K562 (cell line): ENCODE measurements at regions not wholly inside any gene's neighbourhood (a gene's known extent, or its start where the extent isn't known, plus 50 kb on each side); places are given as distances from the start of the nearest gene placed in this dataset.

Experiments
- ATAC-seq: fragments of 200-7000 bp; cut with Tn5 transposase; 3 replicates; pipeline ENCODE4 v1.9.1; 2020; ENCODE audit warnings: moderate library complexity
- BruUV-seq: library from RNA; stranded (reverse); fragments of 400-500 nt; replicated peaks from 2 replicates; lab custom pipeline; 2021; lab: Mats Ljungman, UMichigan
- CTCF ChIA-PET: fragments of 300-600 bp; formaldehyde crosslinking; extraction: SDS; loops from one replicate; lab custom pipeline; 2021; ENCODE audit warnings: low intra/inter-chr PET ratio; lab: Yijun Ruan, JAX
- POLR2A ChIA-PET: fragments of 300-600, 350-650 bp; sonication (Branson Sonifier 250); formaldehyde crosslinking; extraction: SDS; loops from one replicate; lab custom pipeline; 2021; ENCODE audit warnings: antibody characterized with exemption, inconsistent platforms; lab: Yijun Ruan, JAX
- DNase-seq, 4 experiments: peaks; one replicate each; pipeline versions ENCODE4 v3.0.0 to v3.0.0-alpha.2; 2011 to 2018; ENCODE audit warnings: low spot score in 3 of 4, mixed read lengths in 3 of 4; ENCODE audit errors: extremely low read depth in 1 of 4
- FAIRE-seq: peaks from 2 replicates; lab custom pipeline; 2011; peaks lifted over from hg19 to GRCh38; lab: Jason Lieb, UNC
- H2AFZ ChIP-seq: 2 replicates; pipeline ENCODE4 v1.6.0; 2011; ENCODE audit warnings: low read depth, low read length, control low read depth, inconsistent platforms
- H3K27ac ChIP-seq: fragments of 200-600 bp; 3 replicates; pipeline ENCODE4 v1.8.0; 2011; ENCODE audit warnings: low read depth, mild to moderate bottlenecking, control low read depth, inconsistent platforms, low read length, moderate library complexity, mixed read lengths; ENCODE audit errors: extremely low read depth
- H3K27me3 ChIP-seq, 2 experiments: fragments of 300-600 bp in 1 of 2; 2 replicates in 1 of 2; 3 replicates in 1 of 2; pipeline versions ENCODE4 v1.6.0 to v1.8.0; 2011; ENCODE audit warnings: inconsistent platforms in 2 of 2, low read length in 2 of 2, mild to moderate bottlenecking in 1 of 2, mixed read lengths in 1 of 2, moderate library complexity in 1 of 2; ENCODE audit not compliant: control insufficient read depth in 2 of 2, insufficient read depth in 2 of 2
- H3K36me3 ChIP-seq: fragments of 300-600 bp; 3 replicates; pipeline ENCODE4 v1.8.0; 2011; ENCODE audit warnings: mild to moderate bottlenecking, low read length, inconsistent platforms; ENCODE audit not compliant: control insufficient read depth, insufficient read depth
- H3K4me1 ChIP-seq, 2 experiments: fragments of 200-600 bp in 1 of 2; replicated peaks in 1 of 2; 2 replicates in 1 of 2; 3 replicates in 1 of 2; pipeline versions ENCODE4 v1.5.1 to v1.8.0; 2011; ENCODE audit warnings: inconsistent platforms in 2 of 2, low read length in 2 of 2, mild to moderate bottlenecking in 1 of 2, mixed read lengths in 1 of 2, moderate library complexity in 1 of 2; ENCODE audit not compliant: control insufficient read depth in 2 of 2, insufficient read depth in 2 of 2
- H3K4me2 ChIP-seq: 2 replicates; pipeline ENCODE4 v1.6.1; 2011; ENCODE audit warnings: low read length, control low read depth, inconsistent platforms, mixed read lengths; ENCODE audit not compliant: insufficient read depth
- H3K4me3 ChIP-seq: fragments of 200-600 bp; sonication (generic), shearing (Covaris generic); 2 replicates; pipeline ENCODE4 v1.5.1; 2016; ENCODE audit warnings: control low read depth, inconsistent platforms
- H3K79me2 ChIP-seq: fragments of 200-600 bp; 3 replicates; pipeline ENCODE4 v1.8.0; 2011; ENCODE audit warnings: low read length, inconsistent platforms; ENCODE audit not compliant: control insufficient read depth, insufficient read depth
- H3K9ac ChIP-seq, 2 experiments: 2 replicates each; pipeline versions ENCODE4 v1.6.0 to v1.6.1; 2011; ENCODE audit warnings: low read depth in 2 of 2, low read length in 2 of 2, control low read depth in 1 of 2, inconsistent platforms in 1 of 2, mild to moderate bottlenecking in 1 of 2, mixed read lengths in 1 of 2; ENCODE audit not compliant: insufficient read depth in 1 of 2
- H3K9me1 ChIP-seq: one replicate; pipeline ENCODE4 v1.6.0; 2011; ENCODE audit warnings: inconsistent platforms, mild to moderate bottlenecking, low read length, moderate library complexity; ENCODE audit not compliant: control insufficient read depth, insufficient read depth
- H3K9me3 ChIP-seq: replicated peaks from 2 replicates; pipeline ENCODE4 v1.5.1; 2011; ENCODE audit warnings: low read depth, low read length, inconsistent platforms; ENCODE audit not compliant: control insufficient read depth, insufficient read depth
- H4K20me1 ChIP-seq: replicated peaks from 2 replicates; pipeline ENCODE4 v1.6.1; 2011; ENCODE audit warnings: low read length, inconsistent platforms, mixed read lengths; ENCODE audit not compliant: control insufficient read depth, insufficient read depth
- BMI1 ChIP-seq: fragments of 150-350 bp; IDR thresholded peaks from 2 replicates; pipeline ENCODE4 v1.6.1; 2014; ENCODE audit warnings: low read length
- E2F4 ChIP-seq: sonication (generic); formaldehyde crosslinking; IDR thresholded peaks from 2 replicates; pipeline ENCODE4 v1.8.0; 2022; ENCODE audit warnings: mild to moderate bottlenecking, low read depth, missing genetic modification reagents
- E2F6 ChIP-seq, 2 experiments: IDR thresholded peaks; 2 replicates each; pipeline ENCODE4 v1.6.1; 2011; ENCODE audit warnings: borderline replicate concordance in 1 of 2, control low read depth in 1 of 2, low read depth in 1 of 2, low read length in 1 of 2, mild to moderate bottlenecking in 1 of 2, mixed read lengths in 1 of 2, moderate library complexity in 1 of 2; ENCODE audit not compliant: insufficient read depth in 1 of 2, insufficient read length in 1 of 2, poor library complexity in 1 of 2, severe bottlenecking in 1 of 2; ENCODE audit errors: extremely low read depth in 1 of 2
- HCFC1 ChIP-seq: IDR thresholded peaks from 2 replicates; pipeline ENCODE4 v1.6.1; 2012; ENCODE audit warnings: low read depth, low read length, improper control_type of control experiment
- MTA2 ChIP-seq: fragments of 450-650 bp; IDR thresholded peaks from 2 replicates; pipeline ENCODE4 v1.6.1; 2016; ENCODE audit warnings: low read depth
- PTRF ChIP-seq: fragments of 450-650 bp; IDR thresholded peaks from 2 replicates; pipeline ENCODE4 v1.6.1; 2016; ENCODE audit warnings: mild to moderate bottlenecking, missing genetic modification characterization, missing compliant biosample characterization
- SAFB ChIP-seq: fragments of 200-400 bp; formaldehyde crosslinking; IDR thresholded peaks from 2 replicates; pipeline ENCODE4 v1.6.1; 2017; ENCODE audit warnings: low read depth, low read length, borderline replicate concordance
- ZEB2 ChIP-seq: fragments of 450-650 bp; IDR thresholded peaks from 2 replicates; pipeline ENCODE4 v1.6.1; 2016
- ZNF124 ChIP-seq: sonication (generic); formaldehyde crosslinking; IDR thresholded peaks from 2 replicates; pipeline ENCODE4 v1.8.1; 2022; ENCODE audit warnings: missing genetic modification reagents
- ZNF146 ChIP-seq: IDR thresholded peaks from one replicate; pipeline ENCODE4 v1.6.1; 2018; ENCODE audit warnings: missing compliant biosample characterization; ENCODE audit not compliant: unreplicated experiment
- WGBS: fragments of 100-300 bp; shearing (Covaris generic); methylation state at CpG from one replicate; pipeline ENCODE4 v1.1.6; 2016; ENCODE audit warnings: low coverage, mixed read lengths; ENCODE audit not compliant: insufficient coverage; ENCODE audit errors: missing lambda C conversion rate; 5-methylcytosine and 5-hydroxymethylcytosine counted together
- in situ Hi-C: fragments of 300-500 bp; cut with MboI; formaldehyde crosslinking; loops from 4 replicates; pipeline ENCODE4 v1.15.0; 2018; ENCODE audit warnings: inconsistent platforms, mixed read lengths
- intact Hi-C: fragments of 100-400 bp; cut with micrococcal nuclease; formaldehyde crosslinking; loops from 2 replicates; pipeline ENCODE4 v1.14.2; 2022

- TF ChIP-seq PTRF (tag) (no peak), BMI1 (no peak), ZNF146 (CRISPR knock-in tag) (no peak), MTA2 (no peak), SAFB (no peak), HCFC1 (no peak), ZNF124 (CRISPR knock-in tag) (no peak), E2F6 (IDR thresholded peaks at IDR 0.05; ENCODE audit: borderline replicate concordance in 1 of 2, extremely low read depth in 1 of 2, insufficient read depth in 1 of 2, insufficient read length in 1 of 2, low read depth in 1 of 2, low read length in 1 of 2, poor library complexity in 1 of 2, severe bottlenecking in 1 of 2) (no peak), ZEB2 (no peak)
Measured at GRCh38 chr12:44960423-44960822, 84.3 kb upstream of the NELL2 start (continued).

GRCh38 chr12:44947163-44947562, 71.0 kb upstream of the NELL2 start:
- Histone ChIP-seq H3K9me3 (no peaks in the 10 kb centered on the region), H4K20me1 (no peaks in the 10 kb centered on the region), H3K36me3 (no peaks in the 10 kb centered on the region), H3K27ac (no peak overlapping the region), H3K79me2 (no peaks in the 10 kb centered on the region), H3K4me1 (no peaks in the 10 kb centered on the region), H3K9me1 (no peaks in the 10 kb centered on the region), H3K4me3 (no peak overlapping the region), H2AFZ (no peak overlapping the region), H3K9ac (no peak overlapping the region), H3K4me2 (no peak overlapping the region), H3K27me3 (no peaks in the 10 kb centered on the region)
- ATAC-seq (no peak), FAIRE-seq (no peak), DNase-seq (no peak)
- in situ Hi-C loops = loop anchor here (25.0 kb wide), 1 partner anchor 935 kb away; no protein-coding TSS in a partner anchor
- CTCF ChIA-PET = no interaction called here
- BruUV-seq = no TSS peak
- TF ChIP-seq E2F4 (CRISPR knock-in tag) = no peak
- POLR2A ChIA-PET = no interaction called here
- intact Hi-C loops = loop anchor here (5.0 kb wide), 1 partner anchor 935 kb away; no protein-coding TSS in a partner anchor
- WGBS = 0% methylated on average over 1 of the region's 1 CpG
